Breast epithelium (tissue), 4 donors: ENCODE measurements at regions not wholly inside any gene's neighbourhood (a gene's known extent, or its start where the extent isn't known, plus 50 kb on each side); places are given as distances from the start of the nearest gene placed in this dataset.

ENCODE experiments used
- DNase-seq, 2 donors: peaks; one replicate each; pipeline ENCODE4 v3.0.0-alpha.2; 2019; ENCODE audit warnings: low spot score in 2 of 2
- H3K27ac ChIP-seq, 2 donors: fragments of 200-600 bp; sonication (generic) in 1 of 2; one replicate each; pipeline ENCODE4 v1.5.1; 2016 to 2019; ENCODE audit warnings: mild to moderate bottlenecking in 1 of 2
- H3K27me3 ChIP-seq, 2 donors: fragments of 200-600 bp; sonication (generic) in 1 of 2; one replicate each; pipeline versions ENCODE4 v1.5.1 to v1.6.0; 2017 to 2019; ENCODE audit warnings: control low read depth in 1 of 2, mild to moderate bottlenecking in 1 of 2
- H3K36me3 ChIP-seq: fragments of 200-600 bp; one replicate; pipeline ENCODE4 v1.5.1; 2019
- H3K4me1 ChIP-seq, 2 donors: fragments of 200-600 bp; sonication (generic); one replicate each; pipeline ENCODE4 v1.5.1; 2016 to 2019; ENCODE audit warnings: control low read depth in 1 of 2
- H3K4me3 ChIP-seq, 3 donors: fragments of 200-600 bp; sonication (generic); 1 replicate in 2 of 3; 2 replicates in 1 of 3; pipeline ENCODE4 v1.5.1; 2016 to 2019; ENCODE audit warnings: mild to moderate bottlenecking in 3 of 3, moderate library complexity in 2 of 3
- H3K9me3 ChIP-seq, 2 donors: fragments of 200-600 bp; sonication (generic) in 1 of 2; one replicate each; pipeline ENCODE4 v1.5.1; 2016 to 2019; ENCODE audit warnings: control low read depth in 1 of 2
- POLR2A ChIP-seq: fragments of 450-650 bp; IDR thresholded peaks from one replicate; pipeline ENCODE4 v1.6.1; 2016; ENCODE audit warnings: antibody characterized with exemption, mild to moderate bottlenecking, moderate library complexity
- POLR2AphosphoS5 ChIP-seq, 3 donors: sonication (generic); formaldehyde crosslinking; IDR thresholded peaks; one replicate each; pipeline ENCODE4 v1.6.1; 2017; ENCODE audit warnings: antibody characterized with exemption in 3 of 3
- intact Hi-C: fragments of 100-400 bp; cut with DNase I; formaldehyde crosslinking; loops from one replicate; pipeline ENCODE4 v1.15.1; 2023; ENCODE audit warnings: low total_unique reads
- TF ChIP-seq, protein P1 (sequence below), 3 donors: fragments of 450-650 bp; IDR thresholded peaks; one replicate each; pipeline ENCODE4 v1.5.1; 2016 to 2017; ENCODE audit warnings: antibody characterized with exemption in 3 of 3, mild to moderate bottlenecking in 3 of 3, moderate library complexity in 3 of 3

DNA sequence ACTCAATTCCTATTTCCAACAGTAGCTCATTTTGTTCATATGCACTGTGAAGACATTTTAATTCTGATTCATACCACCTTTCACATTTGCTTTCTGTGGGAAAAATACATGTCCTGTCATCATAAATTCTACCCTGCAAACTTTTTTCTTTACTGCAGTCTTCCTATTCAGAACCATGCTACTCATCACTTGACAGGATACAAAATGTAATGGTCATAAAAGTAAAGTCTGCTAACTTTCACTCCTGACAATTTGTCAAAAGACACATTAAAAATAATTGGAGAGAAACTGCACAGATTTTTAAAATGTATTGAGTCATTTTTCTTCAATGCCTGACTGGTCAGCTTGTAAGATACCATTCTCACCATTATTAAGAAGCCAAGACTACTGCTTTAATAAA lies 1817.1 kb downstream of the BRINP3 start:
- no peak overlapping the region for H3K4me3 ChIP-seq
- H3K27ac ChIP-seq: no peak overlapping the region
- H3K27me3 ChIP-seq: no peaks in the 10 kb centered on the region
- no peaks in the 10 kb centered on the region for H3K36me3 ChIP-seq
- H3K4me1 ChIP-seq: no peaks in the 10 kb centered on the region
- no peak for TF ChIP-seq POLR2AphosphoS5 (IDR thresholded peaks at IDR 0.05)
- TF ChIP-seq POLR2A: no peak
- TF ChIP-seq, protein P1, sequence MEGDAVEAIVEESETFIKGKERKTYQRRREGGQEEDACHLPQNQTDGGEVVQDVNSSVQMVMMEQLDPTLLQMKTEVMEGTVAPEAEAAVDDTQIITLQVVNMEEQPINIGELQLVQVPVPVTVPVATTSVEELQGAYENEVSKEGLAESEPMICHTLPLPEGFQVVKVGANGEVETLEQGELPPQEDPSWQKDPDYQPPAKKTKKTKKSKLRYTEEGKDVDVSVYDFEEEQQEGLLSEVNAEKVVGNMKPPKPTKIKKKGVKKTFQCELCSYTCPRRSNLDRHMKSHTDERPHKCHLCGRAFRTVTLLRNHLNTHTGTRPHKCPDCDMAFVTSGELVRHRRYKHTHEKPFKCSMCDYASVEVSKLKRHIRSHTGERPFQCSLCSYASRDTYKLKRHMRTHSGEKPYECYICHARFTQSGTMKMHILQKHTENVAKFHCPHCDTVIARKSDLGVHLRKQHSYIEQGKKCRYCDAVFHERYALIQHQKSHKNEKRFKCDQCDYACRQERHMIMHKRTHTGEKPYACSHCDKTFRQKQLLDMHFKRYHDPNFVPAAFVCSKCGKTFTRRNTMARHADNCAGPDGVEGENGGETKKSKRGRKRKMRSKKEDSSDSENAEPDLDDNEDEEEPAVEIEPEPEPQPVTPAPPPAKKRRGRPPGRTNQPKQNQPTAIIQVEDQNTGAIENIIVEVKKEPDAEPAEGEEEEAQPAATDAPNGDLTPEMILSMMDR (IDR thresholded peaks at IDR 0.05): no peak
- no peak for DNase-seq
- intact Hi-C loops: no loop called here
- no peaks in the 10 kb centered on the region for H3K9me3 ChIP-seq

DNA sequence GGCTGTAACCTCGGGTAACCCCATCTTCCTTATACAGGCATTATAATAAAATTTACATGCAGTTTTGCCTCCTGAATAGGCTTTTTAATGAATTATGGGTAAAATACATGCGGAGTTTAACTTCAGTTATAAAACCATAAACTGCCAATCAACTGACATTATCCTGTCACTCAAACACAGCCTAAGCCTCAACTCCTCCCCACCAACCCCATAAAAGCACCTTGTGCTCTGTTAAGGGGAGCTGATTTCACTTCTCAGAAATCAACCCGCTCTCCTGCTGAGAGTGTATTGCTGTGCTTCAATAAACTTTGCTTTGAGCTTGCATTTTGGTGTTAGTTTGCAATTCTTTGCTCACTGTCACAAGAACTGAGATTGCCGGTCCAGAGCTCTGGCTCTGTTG lies 1812.2 kb downstream of the BRINP3 start:
- Histone ChIP-seq H3K4me1 (no peaks in the 10 kb centered on the region), H3K27ac (no peak overlapping the region), H3K27me3 (no peaks in the 10 kb centered on the region), H3K9me3 (no peaks in the 10 kb centered on the region), H3K4me3 (no peak overlapping the region), H3K36me3 (no peaks in the 10 kb centered on the region)
- intact Hi-C loops: no loop called here
- DNase-seq: no peak
- TF ChIP-seq POLR2AphosphoS5 (IDR thresholded peaks at IDR 0.05): no peak
- TF ChIP-seq, protein P1 (IDR thresholded peaks at IDR 0.05): no peak
- no peak for TF ChIP-seq POLR2A

- Histone ChIP-seq H3K27ac (no peak overlapping the region), H3K4me3 (no peak overlapping the region), H3K36me3 (no peaks in the 10 kb centered on the region), H3K27me3 (no peaks in the 10 kb centered on the region), H3K4me1 (no peaks in the 10 kb centered on the region), H3K9me3 (no peaks in the 10 kb centered on the region)
- no peak for DNase-seq
- intact Hi-C loops: no loop called here
- no peak for TF ChIP-seq POLR2A
- TF ChIP-seq, protein P1 (IDR thresholded peaks at IDR 0.05): no peak
Observed at GRCh38 chr1:188668083-188668482, 1809.6 kb downstream of the BRINP3 start.

DNA sequence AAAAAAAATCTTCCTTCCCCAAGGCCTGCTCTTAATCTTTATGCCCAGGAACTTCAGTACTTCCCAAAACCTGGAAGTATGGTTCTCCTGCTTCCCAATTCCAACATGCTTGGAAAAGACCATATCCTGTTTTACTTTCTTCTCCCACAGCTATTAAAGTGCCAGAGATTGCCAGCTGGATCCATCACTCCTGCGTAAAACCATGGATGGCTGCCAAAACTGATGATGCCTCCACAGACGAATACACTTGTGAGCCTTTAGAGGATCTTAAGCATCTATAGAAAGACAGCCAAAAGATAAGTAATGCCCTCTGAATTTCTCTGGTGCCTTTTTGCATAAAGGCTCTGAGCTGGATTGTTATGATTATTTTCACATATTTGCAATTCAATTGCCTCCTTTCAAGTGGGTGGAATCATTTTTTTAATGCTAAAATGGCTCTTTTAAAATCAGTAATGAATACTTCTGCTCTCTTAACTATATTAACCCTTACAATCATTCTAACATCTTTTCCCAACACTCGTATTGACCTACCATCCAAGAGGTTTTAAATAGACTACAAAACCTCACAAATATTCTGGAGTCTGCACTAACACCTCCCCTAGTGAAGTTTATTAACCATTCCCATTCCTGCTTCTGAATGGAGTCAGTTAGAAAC lies 1807.8 kb downstream of the BRINP3 start:
- H3K36me3 ChIP-seq: no peaks in the 10 kb centered on the region
- H3K27ac ChIP-seq: no peak overlapping the region
- intact Hi-C loops: no loop called here
- TF ChIP-seq, protein P1 (IDR thresholded peaks at IDR 0.05): no peak
- no peak for DNase-seq
- H3K9me3 ChIP-seq: no peaks in the 10 kb centered on the region
- no peaks in the 10 kb centered on the region for H3K27me3 ChIP-seq
- H3K4me1 ChIP-seq: no peaks in the 10 kb centered on the region
- no peak overlapping the region for H3K4me3 ChIP-seq

DNA sequence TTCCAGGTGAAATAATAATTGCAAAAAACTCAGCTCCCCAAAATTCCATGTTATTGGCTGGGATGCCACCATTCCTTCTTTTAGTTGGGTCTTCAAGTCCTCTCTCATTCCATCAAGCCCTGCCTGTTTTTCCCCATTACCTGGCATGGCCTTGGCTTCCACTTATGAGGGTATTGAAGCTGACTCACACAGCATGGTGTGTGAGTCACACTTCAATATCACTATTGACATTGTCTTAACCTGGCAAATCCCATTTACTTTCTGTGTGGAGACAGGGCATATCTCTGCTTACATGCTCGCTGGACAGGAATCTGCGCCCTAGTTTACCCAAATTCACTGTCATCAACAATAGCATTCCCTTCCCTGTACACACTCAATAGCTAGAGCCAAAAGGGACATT lies 1806.8 kb downstream of the BRINP3 start:
- TF ChIP-seq POLR2A: no peak
- TF ChIP-seq, protein P1 (IDR thresholded peaks at IDR 0.05): no peak
- TF ChIP-seq POLR2AphosphoS5 (IDR thresholded peaks at IDR 0.05): no peak
- Histone ChIP-seq H3K27me3 (no peaks in the 10 kb centered on the region), H3K4me3 (no peak overlapping the region), H3K9me3 (no peaks in the 10 kb centered on the region), H3K4me1 (no peaks in the 10 kb centered on the region), H3K27ac (no peak overlapping the region), H3K36me3 (no peaks in the 10 kb centered on the region)
- DNase-seq: no peak
- intact Hi-C loops: no loop called here
